Ectodermal cell (in vitro differentiated cells): ENCODE measurements at regions not wholly inside any gene's neighbourhood (a gene's known extent, or its start where the extent isn't known, plus 50 kb on each side); places are given as distances from the start of the nearest gene placed in this dataset.

ENCODE experiments used
- H3K27ac ChIP-seq: 2 replicates; pipeline ENCODE4 v1.7.0; 2013; ENCODE audit warnings: mild to moderate bottlenecking, low read depth, low read length; ENCODE audit not compliant: insufficient read depth, poor library complexity, severe bottlenecking
- H3K27me3 ChIP-seq: 2 replicates; pipeline ENCODE4 v1.7.0; 2013; ENCODE audit warnings: mild to moderate bottlenecking, low read length; ENCODE audit not compliant: insufficient read depth, control insufficient read depth, poor library complexity, severe bottlenecking
- H3K36me3 ChIP-seq: one replicate; pipeline ENCODE4 v1.7.0; 2013; ENCODE audit warnings: low read length; ENCODE audit not compliant: control insufficient read depth, insufficient read depth
- H3K4me1 ChIP-seq: one replicate; pipeline ENCODE4 v1.7.0; 2013; ENCODE audit warnings: low read length; ENCODE audit not compliant: control insufficient read depth, insufficient read depth
- H3K4me3 ChIP-seq: 2 replicates; pipeline ENCODE4 v1.7.0; 2013; ENCODE audit warnings: low read depth, low read length, control low read depth; ENCODE audit not compliant: insufficient read depth
- H3K9me3 ChIP-seq: 2 replicates; pipeline ENCODE4 v1.7.0; 2013; ENCODE audit warnings: mild to moderate bottlenecking, low read length, moderate library complexity; ENCODE audit not compliant: control insufficient read depth
- WGBS, 2 experiments: methylation state at CpG; one replicate each; pipeline ENCODE4 v1.1.7; 2013; ENCODE audit warnings: missing lambda C conversion rate in 2 of 2; 5-methylcytosine and 5-hydroxymethylcytosine counted together

DNA sequence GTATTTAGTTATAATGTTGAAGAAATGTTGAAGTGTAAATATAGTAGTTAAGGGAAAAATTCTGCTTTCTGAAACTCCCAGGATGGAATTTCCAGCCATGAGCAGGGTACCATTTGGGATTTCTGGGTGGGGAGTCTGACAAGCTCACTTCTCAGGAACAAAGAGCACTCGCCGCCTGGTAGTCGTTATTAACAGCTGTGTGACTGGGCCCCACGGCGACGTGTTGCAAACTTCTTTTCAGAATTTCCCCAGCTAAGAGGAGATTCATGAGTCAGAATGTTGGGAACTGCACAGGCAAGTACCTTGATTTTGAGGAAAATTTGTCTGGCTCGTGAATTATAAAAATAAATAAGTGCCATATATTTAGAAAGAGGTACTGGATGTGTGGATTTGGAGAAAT lies 103.7 kb downstream of the LACC1 start:
- Histone ChIP-seq H3K4me3 (no peak overlapping the region), H3K4me1 (peaks cover 15% of the 10 kb centered on the region), H3K27ac (no peak overlapping the region), H3K27me3 (no peaks in the 10 kb centered on the region), H3K9me3 (no peaks in the 10 kb centered on the region), H3K36me3 (no peaks in the 10 kb centered on the region)
- WGBS, 2 experiments, result 65 to 67% methylated on average over 7 of the region's 7 CpGs

DNA sequence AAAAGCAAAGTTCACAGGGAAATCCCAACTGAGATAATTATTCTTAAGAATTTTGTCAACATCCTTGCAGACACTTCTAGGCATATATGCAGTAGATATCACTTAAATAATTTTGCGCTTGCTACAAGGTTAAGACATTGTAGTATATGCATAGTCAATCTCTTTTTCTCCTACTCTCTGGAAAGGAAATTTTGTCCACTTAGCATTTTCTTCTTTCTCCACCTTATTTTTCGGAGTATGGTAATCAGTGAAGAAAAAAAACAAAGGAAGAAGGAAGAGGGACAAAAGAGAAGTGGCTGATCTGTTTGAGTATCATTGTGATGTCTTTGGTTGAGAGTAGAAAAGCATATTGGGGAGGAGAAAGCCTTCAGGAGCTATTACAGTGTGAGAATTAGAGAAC lies 104.6 kb downstream of the LACC1 start:
- no peaks in the 10 kb centered on the region for H3K36me3 ChIP-seq

GRCh38 chr13:43985422-43986072 lies 105.8 kb downstream of the LACC1 start:
- H3K36me3 ChIP-seq, result no peaks in the 10 kb centered on the region
- no peak overlapping the region for H3K27ac ChIP-seq
- H3K9me3 ChIP-seq, result no peaks in the 10 kb centered on the region
- H3K4me1 ChIP-seq, result peaks cover 15% of the 10 kb centered on the region
- no peaks in the 10 kb centered on the region for H3K27me3 ChIP-seq
- 94 to 95% methylated on average over 5 of the region's 5 CpGs for WGBS, 2 experiments
- no peak overlapping the region for H3K4me3 ChIP-seq

More for the DNA sequence above, 104.6 kb downstream of the LACC1 start:
- no peaks in the 10 kb centered on the region for H3K9me3 ChIP-seq
- H3K27ac ChIP-seq, result no peak overlapping the region
- WGBS, 2 experiments, result 64 to 88% methylated on average over 1 to 2 of the region's 2 CpGs
- no peak overlapping the region for H3K4me3 ChIP-seq
- H3K4me1 ChIP-seq, result peaks cover 15% of the 10 kb centered on the region
- no peaks in the 10 kb centered on the region for H3K27me3 ChIP-seq

DNA sequence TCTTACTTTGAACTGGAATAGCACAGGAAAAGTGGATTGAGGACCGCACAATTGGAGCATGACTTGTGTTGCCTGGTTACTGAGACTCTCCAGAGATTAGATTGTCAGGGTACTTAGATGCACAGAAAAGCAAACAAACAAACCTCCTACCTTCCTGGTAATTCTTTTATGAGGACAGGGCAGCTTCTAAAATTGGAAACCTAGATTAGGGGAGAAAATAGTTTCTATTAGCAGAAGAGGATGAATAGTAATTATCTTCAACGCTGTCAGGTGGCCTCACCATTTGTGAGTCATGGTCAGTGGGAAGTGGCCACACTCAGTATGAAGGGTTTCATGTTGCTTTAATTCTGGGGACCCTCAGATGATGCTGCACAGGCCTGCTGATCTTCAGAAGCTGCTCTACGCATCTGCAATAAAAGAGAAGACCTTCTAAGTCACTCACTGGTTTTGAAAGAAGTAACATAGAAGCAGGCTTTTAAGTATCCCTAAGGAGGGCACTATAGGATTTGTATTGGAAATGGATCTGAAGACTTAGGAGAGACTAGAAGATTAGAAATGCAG lies 106.8 kb downstream of the LACC1 start:
- 85 to 90% methylated on average over 3 of the region's 3 CpGs for WGBS, 2 experiments
- H3K9me3 ChIP-seq, result no peaks in the 10 kb centered on the region
- H3K4me3 ChIP-seq, result no peak overlapping the region
- H3K27ac ChIP-seq, result no peak overlapping the region
- no peaks in the 10 kb centered on the region for H3K36me3 ChIP-seq
- H3K27me3 ChIP-seq, result no peaks in the 10 kb centered on the region
- peaks cover 15% of the 10 kb centered on the region for H3K4me1 ChIP-seq

DNA sequence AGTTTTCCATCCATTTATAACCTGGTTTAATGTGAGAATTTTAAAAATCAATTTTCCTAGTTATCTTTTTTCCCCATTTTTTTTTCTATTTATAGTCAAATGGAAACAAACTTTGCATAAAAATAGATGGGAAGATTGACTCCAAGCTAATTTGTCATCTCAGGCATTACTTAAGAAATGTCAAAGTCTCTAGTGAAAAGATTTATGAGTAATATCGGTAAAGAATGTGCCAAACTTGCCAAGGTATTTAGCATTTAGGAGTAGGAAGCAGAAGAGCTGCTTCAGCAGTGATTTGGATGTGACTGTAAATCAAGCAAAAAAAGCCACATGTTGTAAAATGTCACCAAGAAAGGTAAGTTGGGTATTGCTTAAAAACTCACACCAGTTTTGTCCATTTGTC lies 108.6 kb downstream of the LACC1 start:
- H3K4me1 ChIP-seq, result peaks cover 15% of the 10 kb centered on the region
- H3K9me3 ChIP-seq, result no peaks in the 10 kb centered on the region
- H3K4me3 ChIP-seq, result no peak overlapping the region
- no peaks in the 10 kb centered on the region for H3K27me3 ChIP-seq
- H3K27ac ChIP-seq, result no peak overlapping the region
- no peaks in the 10 kb centered on the region for H3K36me3 ChIP-seq
- 96 to 98% methylated on average over 1 of the region's 1 CpG for WGBS, 2 experiments

GRCh38 chr13:43990021-43990420 lies 110.3 kb downstream of the LACC1 start:
- no peaks in the 10 kb centered on the region for H3K36me3 ChIP-seq
- H3K9me3 ChIP-seq, result no peaks in the 10 kb centered on the region
- H3K27me3 ChIP-seq, result no peaks in the 10 kb centered on the region
- no peak overlapping the region for H3K27ac ChIP-seq
- peaks cover 10% of the 10 kb centered on the region for H3K4me1 ChIP-seq
- H3K4me3 ChIP-seq, result no peak overlapping the region
- WGBS, 2 experiments, result 93 to 98% methylated on average over 5 of the region's 5 CpGs

- WGBS, 2 experiments, result 96 to 98% methylated on average over 3 of the region's 3 CpGs
- no peak overlapping the region for H3K4me3 ChIP-seq
- H3K27me3 ChIP-seq, result no peaks in the 10 kb centered on the region
- H3K4me1 ChIP-seq, result peaks cover 10% of the 10 kb centered on the region
- no peaks in the 10 kb centered on the region for H3K36me3 ChIP-seq
- no peaks in the 10 kb centered on the region for H3K9me3 ChIP-seq
- H3K27ac ChIP-seq, result no peak overlapping the region
Measured at GRCh38 chr13:43990829-43991228, 111.1 kb downstream of the LACC1 start.

- Histone ChIP-seq H3K36me3 (no peaks in the 10 kb centered on the region), H3K9me3 (no peaks in the 10 kb centered on the region), H3K4me1 (peaks cover 2% of the 10 kb centered on the region), H3K27ac (no peak overlapping the region), H3K27me3 (no peaks in the 10 kb centered on the region), H3K4me3 (no peak overlapping the region)
- 75 to 87% methylated on average over 4 of the region's 4 CpGs for WGBS, 2 experiments
Measured at GRCh38 chr13:43991773-43992201, 112.1 kb downstream of the LACC1 start.

GRCh38 chr13:43992211-43992610 lies 112.5 kb downstream of the LACC1 start:
- H3K36me3 ChIP-seq, result no peaks in the 10 kb centered on the region
- WGBS, 2 experiments, result 73 to 88% methylated on average over 1 of the region's 1 CpG
- H3K9me3 ChIP-seq, result no peaks in the 10 kb centered on the region
- no peak overlapping the region for H3K4me3 ChIP-seq
- H3K4me1 ChIP-seq, result no peaks in the 10 kb centered on the region
- H3K27me3 ChIP-seq, result no peaks in the 10 kb centered on the region
- H3K27ac ChIP-seq, result no peak overlapping the region

GRCh38 chr13:43994999-43995859 lies 115.5 kb downstream of the LACC1 start:
- 96% methylated on average over 7 of the region's 7 CpGs for WGBS, 2 experiments
- no peaks in the 10 kb centered on the region for H3K4me1 ChIP-seq
- no peaks in the 10 kb centered on the region for H3K27me3 ChIP-seq
- H3K27ac ChIP-seq, result no peak overlapping the region
- no peak overlapping the region for H3K4me3 ChIP-seq
- H3K36me3 ChIP-seq, result no peaks in the 10 kb centered on the region
- no peaks in the 10 kb centered on the region for H3K9me3 ChIP-seq
